ENCODE measurements at regions not wholly inside any gene's neighbourhood (a gene's known extent, or its start where the extent isn't known, plus 50 kb on each side); places are given as distances from the start of the nearest gene placed in this dataset.

DNA sequence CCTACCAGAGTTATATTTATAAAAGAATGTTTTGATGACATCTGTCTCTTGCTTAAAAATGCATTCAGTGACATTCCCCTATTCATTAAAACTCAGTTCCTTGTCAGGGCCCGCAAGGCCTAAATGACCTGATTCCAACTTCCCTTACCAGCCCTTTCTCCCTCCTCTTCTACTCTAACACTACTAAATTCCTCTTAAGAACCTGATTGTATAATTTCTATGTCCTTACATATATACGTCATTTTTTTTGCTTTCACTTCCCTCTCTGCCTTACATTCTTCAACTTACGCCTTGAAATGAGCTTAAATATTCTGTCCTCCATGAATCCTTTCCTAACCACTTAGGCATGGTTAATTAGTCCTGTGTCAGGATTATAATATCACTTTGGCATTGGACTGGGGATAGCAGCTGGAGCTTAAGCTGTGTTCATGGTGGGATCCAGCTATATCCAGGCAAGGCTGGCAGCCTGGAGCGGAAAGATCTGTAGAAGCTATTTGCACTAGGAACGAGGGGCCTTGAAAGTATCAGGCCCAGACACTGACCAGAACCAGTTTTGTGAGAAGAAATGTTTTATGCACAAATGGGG is 360.2 kb upstream of the PTBP2 start:
- Histone ChIP-seq H3K27me3 (no peaks in the 10 kb centered on the region), H3K4me3 (no peak overlapping the region), H3K27ac (replicated peaks in 1 of 4) (no peak overlapping the region), H3K4me1 (peaks cover 0 to 9% (median 0%) of the 10 kb centered on the region in 4 donors), H3K36me3 (no peaks in the 10 kb centered on the region), H3K9me3 (no peaks in the 10 kb centered on the region)
- no peak for DNase-seq (ENCODE audit: extremely low spot score)
- intact Hi-C loops (cut with DNase I): no loop called here
- TF ChIP-seq POLR2A (IDR thresholded peaks at IDR 0.05; ENCODE audit: low read depth) (no peak), POLR2AphosphoS5 (IDR thresholded peaks at IDR 0.05) (no peak), EP300 (IDR thresholded peaks at IDR 0.05) (no peak)
- TF ChIP-seq, protein P1, sequence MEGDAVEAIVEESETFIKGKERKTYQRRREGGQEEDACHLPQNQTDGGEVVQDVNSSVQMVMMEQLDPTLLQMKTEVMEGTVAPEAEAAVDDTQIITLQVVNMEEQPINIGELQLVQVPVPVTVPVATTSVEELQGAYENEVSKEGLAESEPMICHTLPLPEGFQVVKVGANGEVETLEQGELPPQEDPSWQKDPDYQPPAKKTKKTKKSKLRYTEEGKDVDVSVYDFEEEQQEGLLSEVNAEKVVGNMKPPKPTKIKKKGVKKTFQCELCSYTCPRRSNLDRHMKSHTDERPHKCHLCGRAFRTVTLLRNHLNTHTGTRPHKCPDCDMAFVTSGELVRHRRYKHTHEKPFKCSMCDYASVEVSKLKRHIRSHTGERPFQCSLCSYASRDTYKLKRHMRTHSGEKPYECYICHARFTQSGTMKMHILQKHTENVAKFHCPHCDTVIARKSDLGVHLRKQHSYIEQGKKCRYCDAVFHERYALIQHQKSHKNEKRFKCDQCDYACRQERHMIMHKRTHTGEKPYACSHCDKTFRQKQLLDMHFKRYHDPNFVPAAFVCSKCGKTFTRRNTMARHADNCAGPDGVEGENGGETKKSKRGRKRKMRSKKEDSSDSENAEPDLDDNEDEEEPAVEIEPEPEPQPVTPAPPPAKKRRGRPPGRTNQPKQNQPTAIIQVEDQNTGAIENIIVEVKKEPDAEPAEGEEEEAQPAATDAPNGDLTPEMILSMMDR (IDR thresholded peaks at IDR 0.05): no peak
- WGBS: 76% methylated on average over 5 of the region's 5 CpGs

DNA sequence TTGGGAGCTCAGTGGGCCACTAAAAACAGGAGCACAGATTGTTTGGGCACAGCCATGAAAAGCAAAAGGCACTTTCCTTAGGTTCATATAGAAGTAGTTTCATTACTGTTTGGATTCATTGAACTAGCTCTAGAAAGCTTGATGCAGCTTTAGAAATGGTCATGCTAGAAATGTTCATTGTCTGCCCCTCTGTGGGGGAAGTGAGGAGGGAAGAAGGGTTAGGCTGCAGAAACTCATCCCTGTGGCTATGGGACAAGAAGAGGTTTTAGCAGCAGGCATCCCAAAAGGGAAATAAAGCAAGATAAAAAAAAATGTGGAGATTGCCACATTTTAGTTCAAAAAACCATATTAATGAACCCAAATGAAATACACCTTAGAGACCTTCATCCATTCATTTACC is 359.6 kb upstream of the PTBP2 start:
- no peaks in the 10 kb centered on the region for H3K27me3 ChIP-seq
- TF ChIP-seq, protein P1 (IDR thresholded peaks at IDR 0.05): no peak
- TF ChIP-seq EP300 (IDR thresholded peaks at IDR 0.05): no peak
- no peak for TF ChIP-seq POLR2AphosphoS5 (IDR thresholded peaks at IDR 0.05)
- no peak for TF ChIP-seq POLR2A (IDR thresholded peaks at IDR 0.05; ENCODE audit: low read depth)
- no peak overlapping the region for H3K27ac ChIP-seq (replicated peaks in 1 of 4)
- intact Hi-C loops (cut with DNase I): no loop called here
- no peak for DNase-seq (ENCODE audit: extremely low spot score)
- H3K9me3 ChIP-seq: no peaks in the 10 kb centered on the region
- H3K36me3 ChIP-seq: no peaks in the 10 kb centered on the region
- no peak overlapping the region for H3K4me3 ChIP-seq
- peaks cover 0 to 9% (median 0%) of the 10 kb centered on the region in 4 donors for H3K4me1 ChIP-seq

DNA sequence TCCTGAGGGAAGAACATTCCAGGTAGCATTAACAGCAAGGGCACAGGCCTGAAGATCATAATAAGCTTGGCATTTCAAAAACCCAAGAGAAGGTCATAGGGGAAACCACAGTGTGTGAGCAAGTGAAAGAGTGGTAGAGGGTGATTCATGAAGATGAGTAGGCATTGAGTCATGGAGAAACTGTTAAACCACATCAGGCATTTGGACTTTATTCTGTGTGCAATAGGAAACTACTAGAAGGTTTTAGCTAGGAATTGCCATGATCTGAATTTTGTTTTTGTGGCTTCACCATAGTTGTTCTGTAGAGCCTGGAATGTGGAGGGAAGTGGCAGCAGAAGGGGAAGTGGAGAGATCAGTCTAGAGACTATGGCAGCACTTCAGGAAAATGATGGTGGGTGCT is 359.0 kb upstream of the PTBP2 start:
- Histone ChIP-seq H3K27me3 (no peaks in the 10 kb centered on the region), H3K9me3 (no peaks in the 10 kb centered on the region), H3K4me1 (peaks cover 0 to 9% (median 0%) of the 10 kb centered on the region in 4 donors), H3K27ac (replicated peaks in 1 of 4) (no peak overlapping the region), H3K4me3 (no peak overlapping the region), H3K36me3 (no peaks in the 10 kb centered on the region)
- no peak for DNase-seq (ENCODE audit: extremely low spot score)
- TF ChIP-seq, protein P1 (IDR thresholded peaks at IDR 0.05): no peak
- no peak for TF ChIP-seq POLR2AphosphoS5 (IDR thresholded peaks at IDR 0.05)
- intact Hi-C loops (cut with DNase I): no loop called here

DNA sequence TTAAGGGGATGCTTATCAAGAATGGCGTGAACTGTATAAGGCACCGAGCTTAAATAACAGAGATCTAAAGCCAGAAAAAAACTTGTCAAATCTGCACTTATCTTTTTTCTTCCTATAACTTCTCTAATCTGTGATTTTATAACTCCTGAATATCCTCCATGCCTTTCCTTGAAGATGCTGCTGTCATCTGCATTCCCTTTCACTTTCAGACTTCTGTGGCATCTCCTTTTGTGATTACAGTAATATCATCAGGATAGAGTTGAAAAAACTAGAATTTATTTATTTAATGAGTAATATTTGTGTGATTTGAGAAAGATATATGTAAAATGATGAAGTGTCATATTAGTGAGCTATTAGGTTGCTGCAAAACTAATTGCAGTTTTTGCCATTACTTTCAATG is 357.8 kb upstream of the PTBP2 start:
- WGBS: 69% methylated on average over 2 of the region's 2 CpGs
- Histone ChIP-seq H3K4me1 (peaks cover 0 to 9% (median 0%) of the 10 kb centered on the region in 4 donors), H3K27ac (replicated peaks in 1 of 4) (no peak overlapping the region), H3K9me3 (no peaks in the 10 kb centered on the region), H3K27me3 (no peaks in the 10 kb centered on the region), H3K36me3 (no peaks in the 10 kb centered on the region), H3K4me3 (no peak overlapping the region)
- DNase-seq (ENCODE audit: extremely low spot score): no peak
- TF ChIP-seq, protein P1 (IDR thresholded peaks at IDR 0.05): no peak
- TF ChIP-seq POLR2AphosphoS5 (IDR thresholded peaks at IDR 0.05): no peak
- no peak for TF ChIP-seq EP300 (IDR thresholded peaks at IDR 0.05)
- TF ChIP-seq POLR2A (IDR thresholded peaks at IDR 0.05; ENCODE audit: low read depth): no peak
- intact Hi-C loops (cut with DNase I): no loop called here

DNA sequence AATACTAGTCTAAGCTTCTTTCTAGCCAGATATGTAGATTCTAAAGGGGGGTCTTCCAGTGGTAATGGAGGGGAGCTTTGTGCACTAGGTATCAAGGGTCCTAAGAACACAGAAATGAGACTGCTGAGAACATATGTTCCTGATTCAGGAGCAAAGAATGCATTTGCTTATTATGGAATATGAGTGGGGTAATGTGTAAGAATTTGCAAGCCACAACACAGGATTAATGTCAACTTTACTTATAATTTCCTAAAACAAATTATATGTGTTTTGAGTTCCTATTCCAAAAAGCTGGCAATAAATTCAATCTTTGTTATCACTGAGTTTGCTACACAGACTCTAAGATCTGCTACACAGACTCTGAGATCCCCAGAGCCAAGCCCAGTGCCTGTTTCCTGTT is 357.0 kb upstream of the PTBP2 start:
- intact Hi-C loops (cut with DNase I): no loop called here
- DNase-seq (ENCODE audit: extremely low spot score): no peak
- no peak overlapping the region for H3K4me3 ChIP-seq
- TF ChIP-seq, protein P1 (IDR thresholded peaks at IDR 0.05): no peak
- no peak for TF ChIP-seq POLR2A (IDR thresholded peaks at IDR 0.05; ENCODE audit: low read depth)
- TF ChIP-seq EP300 (IDR thresholded peaks at IDR 0.05): no peak
- TF ChIP-seq POLR2AphosphoS5 (IDR thresholded peaks at IDR 0.05): no peak
- no peaks in the 10 kb centered on the region for H3K36me3 ChIP-seq
- H3K9me3 ChIP-seq: no peaks in the 10 kb centered on the region
- no peaks in the 10 kb centered on the region for H3K27me3 ChIP-seq
- no peak overlapping the region for H3K27ac ChIP-seq (replicated peaks in 1 of 4)
- H3K4me1 ChIP-seq: peaks cover 0 to 9% (median 0%) of the 10 kb centered on the region in 4 donors
